C4-2B (cell line): ENCODE measurements at regions not wholly inside any gene's neighbourhood (a gene's known extent, or its start where the extent isn't known, plus 50 kb on each side); places are given as distances from the start of the nearest gene placed in this dataset.

Experiments
- H3K27ac ChIP-seq: fragments of 450-650 bp; 2 replicates; pipeline ENCODE4 v1.5.1; 2017
- CTCF ChIP-seq: fragments of 450-650 bp; conservative IDR thresholded peaks from 2 replicates; pipeline ENCODE4 v1.5.1; 2017; ENCODE audit warnings: mild to moderate bottlenecking
- ZFX ChIP-seq: fragments of 450-650 bp; IDR thresholded peaks from 2 replicates; pipeline ENCODE4 v1.6.1; 2017

DNA sequence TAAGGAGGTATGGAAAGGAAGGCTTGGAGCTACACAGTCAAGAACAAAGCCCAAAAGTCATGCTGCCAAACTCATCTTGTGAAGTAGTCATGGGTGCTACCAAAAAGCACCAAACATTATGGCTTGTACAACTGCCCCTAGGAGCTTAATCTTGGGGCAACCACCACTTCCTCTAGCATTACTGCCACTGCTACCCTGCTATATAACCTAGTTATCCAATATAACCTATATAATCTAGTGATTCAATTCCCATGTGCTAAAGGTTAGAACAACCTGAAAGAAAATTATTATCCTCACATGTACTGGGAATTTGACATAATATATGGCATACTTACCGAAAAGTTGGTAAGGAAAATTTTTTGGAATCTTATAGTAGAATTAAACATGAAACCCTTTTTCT lies 102.6 kb upstream of the RBBP8 start:
- H3K27ac ChIP-seq = no peak overlapping the region
- TF ChIP-seq ZFX (no peak), CTCF (no peak)

GRCh38 chr18:22831441-22831904 lies 101.7 kb upstream of the RBBP8 start:
- H3K27ac ChIP-seq = no peak overlapping the region
- TF ChIP-seq ZFX = no peak
- TF ChIP-seq CTCF = no peak

DNA sequence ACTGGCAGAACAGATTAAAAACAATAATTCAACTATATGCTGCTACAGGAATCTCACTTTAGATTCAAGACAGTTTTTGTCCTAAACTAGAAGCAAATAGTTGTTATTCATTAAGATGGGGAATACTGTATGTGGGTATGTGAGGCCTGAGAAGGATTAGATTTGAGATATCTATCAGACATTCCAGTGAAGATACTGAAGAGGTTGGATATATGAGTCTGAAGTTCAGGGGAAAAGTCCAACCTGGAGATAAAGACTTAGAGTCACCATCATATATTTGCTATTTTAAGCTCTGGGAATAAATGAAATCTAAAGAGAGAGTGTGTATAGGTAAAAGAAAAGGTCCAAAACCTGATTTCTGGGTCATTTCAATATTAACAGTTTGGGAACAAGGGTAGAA lies 96.2 kb upstream of the RBBP8 start:
- TF ChIP-seq ZFX (no peak), CTCF (no peak)

GRCh38 chr18:22838221-22838620 lies 94.9 kb upstream of the RBBP8 start:
- H3K27ac ChIP-seq = no peak overlapping the region
- no peak for TF ChIP-seq ZFX

More for the DNA sequence above, 96.2 kb upstream of the RBBP8 start:
- no peak overlapping the region for H3K27ac ChIP-seq

GRCh38 chr18:22838639-22839277 lies 94.4 kb upstream of the RBBP8 start:
- TF ChIP-seq CTCF = no peak
- no peak for TF ChIP-seq ZFX
- no peak overlapping the region for H3K27ac ChIP-seq

- no peak for TF ChIP-seq ZFX
- TF ChIP-seq CTCF = no peak
- H3K27ac ChIP-seq = no peak overlapping the region
Observed at GRCh38 chr18:22839340-22839821, 93.7 kb upstream of the RBBP8 start.

GRCh38 chr18:22840606-22841144 lies 92.5 kb upstream of the RBBP8 start:
- TF ChIP-seq CTCF = no peak
- no peak for TF ChIP-seq ZFX
- no peak overlapping the region for H3K27ac ChIP-seq

GRCh38 chr18:22841840-22842239 lies 91.3 kb upstream of the RBBP8 start:
- TF ChIP-seq CTCF = no peak
- TF ChIP-seq ZFX = no peak
- no peak overlapping the region for H3K27ac ChIP-seq
